GM18873 (cell line): ENCODE measurements at regions not wholly inside any gene's neighbourhood (a gene's known extent, or its start where the extent isn't known, plus 50 kb on each side); places are given as distances from the start of the nearest gene placed in this dataset.
"Not testable (repeated sequence)": the region's sequence is repeated elsewhere in the genome, so short reads cannot be mapped to it uniquely, and the experiment has no call there.

Experiments used
- ATAC-seq: cut with Tn5 transposase; IDR thresholded peaks from one replicate; pipeline ENCODE4 v1.9.1; 2021; ENCODE audit warnings: mild to moderate bottlenecking, moderate library complexity, moderate number of reproducible peaks; ENCODE audit not compliant: unreplicated experiment, low FRiP score

DNA sequence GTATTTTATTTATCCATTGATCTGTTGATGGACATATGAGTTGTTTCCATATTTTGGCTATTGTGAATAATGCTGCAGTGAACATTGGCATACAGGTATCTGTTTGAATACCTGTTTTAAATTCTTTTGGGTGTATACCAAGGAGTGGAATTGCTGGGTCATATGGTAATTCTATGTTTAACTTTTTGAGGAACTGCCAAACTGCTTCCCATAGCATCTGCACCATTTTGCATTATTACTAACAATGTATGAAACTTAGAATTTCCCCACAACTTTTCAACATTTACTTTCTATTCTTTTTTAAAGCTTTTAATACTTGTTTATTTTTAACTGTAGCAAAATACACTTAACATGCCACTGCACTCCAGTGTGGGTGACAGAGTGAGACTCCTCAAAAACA lies 57.0 kb upstream of the MSN start:
- no peak for ATAC-seq

GRCh38 chrX:65610040-65610439 lies 57.4 kb upstream of the MSN start:
- ATAC-seq, result no peak

- ATAC-seq, result no peak
Observed at GRCh38 chrX:65609237-65609636, 58.2 kb upstream of the MSN start.

GRCh38 chrX:65608026-65608425 lies 59.4 kb upstream of the MSN start:
- no peak for ATAC-seq

- ATAC-seq, result peak; percentile 63
Observed at GRCh38 chrX:65607070-65607742, 60.2 kb upstream of the MSN start.

GRCh38 chrX:65602221-65602560 lies 65.3 kb upstream of the MSN start:
- ATAC-seq, result no peak

- ATAC-seq, result peak; percentile 60
Observed at GRCh38 chrX:65601530-65602220, 65.8 kb upstream of the MSN start.

DNA sequence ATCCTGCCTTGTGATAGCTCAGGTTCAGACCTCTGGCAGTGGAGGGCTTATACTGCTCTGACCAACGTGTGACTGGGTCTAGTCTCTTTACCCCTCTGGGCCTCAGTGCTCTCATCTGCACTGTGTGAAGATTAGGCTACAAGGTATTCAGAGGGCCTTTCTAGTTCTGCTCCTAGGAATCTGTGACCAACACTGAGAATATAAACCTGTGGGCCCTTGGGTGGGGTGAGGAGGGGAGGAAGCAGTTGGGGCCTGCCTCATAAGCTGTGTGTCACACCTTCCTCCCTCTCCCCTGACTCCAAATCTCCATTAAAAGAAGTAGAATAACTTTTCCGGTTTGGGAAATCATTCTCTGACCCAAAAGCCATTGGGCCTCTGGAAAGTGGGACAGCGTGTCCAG lies 66.3 kb upstream of the MSN start:
- no peak for ATAC-seq

DNA sequence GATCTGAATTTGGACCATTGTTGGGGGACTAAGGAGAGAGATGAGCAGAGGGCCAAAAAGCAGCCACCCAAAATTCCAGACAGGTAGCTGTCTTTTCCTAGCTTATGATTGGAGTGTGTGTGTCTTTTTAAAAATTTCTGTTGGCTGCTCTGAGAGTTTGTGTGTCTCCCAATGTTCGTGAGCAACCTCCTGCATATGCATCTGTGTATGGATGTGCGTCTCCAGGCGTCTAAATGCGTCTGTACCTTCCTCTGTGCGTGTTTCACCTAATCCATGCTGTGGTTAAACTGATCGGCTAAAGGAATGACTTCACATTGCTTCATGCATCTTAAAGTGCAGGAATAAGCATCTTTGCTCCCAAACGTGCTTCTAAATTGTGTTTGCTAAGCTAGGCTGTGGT lies 65.5 kb upstream of the LAS1L start:
- ATAC-seq, result no peak

DNA sequence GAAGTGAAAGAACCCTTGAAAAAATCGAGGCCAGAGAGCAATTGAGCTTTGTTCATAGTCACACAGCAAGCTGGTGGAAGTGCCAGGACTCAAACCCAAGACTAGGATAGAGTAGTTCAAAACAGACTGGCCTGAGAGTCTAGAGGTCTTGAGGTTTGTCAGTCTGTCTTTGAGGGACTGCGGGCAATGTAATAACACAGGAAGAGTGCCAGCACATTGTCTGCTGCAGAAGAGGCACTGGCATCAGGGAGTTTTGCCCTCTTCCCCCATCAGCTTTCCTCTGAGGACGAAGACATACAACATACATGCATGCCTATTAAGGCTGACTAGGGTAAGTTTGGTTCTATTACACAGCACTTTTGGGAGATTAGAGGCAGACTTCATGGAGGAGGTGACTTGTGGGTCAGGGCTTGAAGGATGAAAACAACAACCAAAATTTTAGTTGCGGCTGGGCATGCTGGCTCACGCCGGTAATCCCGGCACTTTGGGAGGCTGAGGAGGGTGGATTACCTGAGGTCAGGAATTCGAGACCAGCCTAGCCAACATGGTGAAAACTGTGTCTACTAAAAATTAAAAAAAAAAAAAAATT lies 64.1 kb upstream of the LAS1L start:
- ATAC-seq, result no peak

- peak; percentile 57 for ATAC-seq
Observed at GRCh38 chrX:65596270-65597034, 61.9 kb upstream of the LAS1L start.

- ATAC-seq, result peak; percentile 86
Observed at GRCh38 chrX:65595460-65595876, 60.9 kb upstream of the LAS1L start.

GRCh38 chrX:65591206-65591605 lies 56.6 kb upstream of the LAS1L start:
- no peak for ATAC-seq

DNA sequence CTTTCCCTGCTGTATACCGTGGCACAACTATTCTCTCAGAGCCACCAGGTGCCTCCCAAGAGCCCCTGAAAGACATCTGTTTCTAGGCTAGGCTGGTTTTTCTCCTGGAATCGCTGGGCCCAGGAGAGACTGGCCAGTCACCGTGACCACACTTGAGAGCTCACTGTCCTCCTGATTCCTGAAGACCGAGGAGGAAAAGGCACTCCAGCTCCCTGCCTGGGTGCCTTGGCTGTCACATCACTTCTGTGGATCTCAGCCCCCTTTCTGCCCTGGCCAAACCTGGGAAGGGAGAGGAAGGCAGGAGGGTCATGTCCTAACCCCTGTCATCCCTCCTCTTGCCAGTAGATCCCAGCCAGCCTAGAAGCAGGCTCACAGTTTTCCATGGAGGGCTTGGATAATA lies 54.7 kb upstream of the LAS1L start:
- ATAC-seq, result no peak

DNA sequence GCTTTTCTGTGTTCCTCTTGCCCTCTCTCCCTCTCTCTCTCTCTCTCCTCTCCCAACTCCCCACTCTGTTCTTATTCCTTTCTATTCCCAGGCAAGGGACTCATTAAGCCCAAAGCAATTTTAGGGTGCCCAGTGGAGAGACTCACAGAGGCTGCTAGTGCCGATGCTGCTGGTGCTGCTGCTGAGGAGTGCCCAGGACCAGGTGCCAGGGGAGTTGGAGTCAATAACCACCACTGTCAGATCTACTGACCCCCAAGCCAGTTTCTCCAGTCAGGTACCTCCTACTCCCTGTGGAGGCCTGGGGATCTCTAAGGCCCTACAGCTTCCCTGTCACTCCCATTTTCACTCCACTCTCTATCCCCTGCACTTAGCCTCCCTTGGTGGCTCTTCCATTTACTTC lies 54.2 kb upstream of the LAS1L start:
- no peak for ATAC-seq

DNA sequence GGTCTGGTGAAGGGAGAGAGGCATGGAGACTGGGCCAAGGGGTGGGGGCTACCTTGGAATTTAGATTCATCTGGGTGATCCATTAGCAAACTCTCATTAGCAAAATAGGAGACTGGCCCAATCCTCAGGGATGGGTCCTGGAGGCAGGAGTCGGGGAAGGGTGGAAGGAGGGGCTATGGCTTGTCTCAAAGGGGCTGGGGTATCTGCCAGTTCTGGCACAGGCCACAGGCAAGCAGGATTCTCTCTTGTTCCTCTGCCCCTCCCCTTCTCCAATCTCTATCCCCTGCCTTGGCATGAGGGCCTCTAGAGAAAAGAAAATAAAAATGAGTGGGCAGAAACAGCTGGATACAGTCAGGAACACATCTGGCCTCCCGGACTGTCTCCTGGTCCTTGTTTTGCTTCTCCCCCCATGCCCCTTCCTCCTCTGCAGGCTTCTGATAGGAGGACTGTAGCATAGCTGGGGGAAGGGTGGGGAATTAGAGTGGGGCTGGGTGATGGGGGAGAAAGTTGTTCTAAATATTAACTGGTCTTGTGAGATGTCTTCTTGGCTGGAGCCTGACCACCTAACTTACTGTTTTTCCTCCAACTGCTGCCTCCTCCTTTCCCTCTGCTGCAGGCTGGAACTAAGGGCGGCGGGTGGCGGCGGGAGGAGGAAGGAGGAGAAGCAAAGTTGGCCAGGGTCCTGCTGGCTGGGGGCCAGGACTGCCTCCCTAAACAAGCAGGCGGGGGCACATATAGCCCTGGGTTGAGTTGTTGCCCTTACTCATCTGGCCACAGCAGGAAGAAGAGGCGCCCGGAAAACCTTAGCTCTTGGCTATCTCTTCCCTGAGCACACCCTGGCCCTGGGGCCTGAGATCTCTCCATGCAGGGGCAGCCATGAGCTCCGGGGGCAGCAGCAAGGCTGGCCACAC lies 53.3 kb upstream of the LAS1L start:
- no peak for ATAC-seq

GRCh38 chrX:65586491-65586890 lies 51.9 kb upstream of the LAS1L start:
- ATAC-seq, result no peak

- not testable (repeated sequence) for ATAC-seq
Observed at GRCh38 chrX:65585226-65585625, 50.6 kb upstream of the LAS1L start.
